GM12865 (cell line): ENCODE measurements at regions not wholly inside any gene's neighbourhood (a gene's known extent, or its start where the extent isn't known, plus 50 kb on each side); places are given as distances from the start of the nearest gene placed in this dataset.

ENCODE experiments used
- DNase-seq: peaks from one replicate; pipeline ENCODE4 v3.0.0; 2010; ENCODE audit warnings: low read depth
- H3K4me3 ChIP-seq: 2 replicates; pipeline ENCODE4 v1.5.1; 2011; ENCODE audit warnings: mild to moderate bottlenecking, low read depth, low read length, control low read depth
- CTCF ChIP-seq: IDR thresholded peaks from 2 replicates; pipeline ENCODE4 v1.5.1; 2011; ENCODE audit warnings: low read length, control low read depth, low read depth, inconsistent platforms; ENCODE audit not compliant: insufficient read depth; ENCODE audit errors: missing control alignments

DNA sequence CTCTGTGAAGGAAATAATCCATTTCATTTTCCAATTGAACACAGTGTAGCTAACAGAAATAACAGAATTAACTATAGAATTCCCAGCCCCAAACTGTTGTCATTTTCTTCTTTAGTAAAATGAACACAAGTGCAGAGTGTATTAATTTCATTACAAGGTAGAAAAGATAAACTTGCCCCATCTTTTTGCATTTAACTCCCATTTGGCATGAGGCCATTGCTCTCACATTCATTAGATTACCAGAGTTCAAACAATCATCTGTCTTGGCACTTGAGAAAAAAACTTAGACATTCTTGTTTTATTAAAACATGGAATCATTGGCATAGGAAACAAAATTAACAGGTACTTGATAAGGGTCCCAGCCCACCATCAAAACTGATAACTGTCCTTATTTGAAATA lies 821.5 kb upstream of the C9orf72 start:
- no peak for TF ChIP-seq CTCF
- H3K4me3 ChIP-seq, result no peak overlapping the region
- DNase-seq, result no peak

DNA sequence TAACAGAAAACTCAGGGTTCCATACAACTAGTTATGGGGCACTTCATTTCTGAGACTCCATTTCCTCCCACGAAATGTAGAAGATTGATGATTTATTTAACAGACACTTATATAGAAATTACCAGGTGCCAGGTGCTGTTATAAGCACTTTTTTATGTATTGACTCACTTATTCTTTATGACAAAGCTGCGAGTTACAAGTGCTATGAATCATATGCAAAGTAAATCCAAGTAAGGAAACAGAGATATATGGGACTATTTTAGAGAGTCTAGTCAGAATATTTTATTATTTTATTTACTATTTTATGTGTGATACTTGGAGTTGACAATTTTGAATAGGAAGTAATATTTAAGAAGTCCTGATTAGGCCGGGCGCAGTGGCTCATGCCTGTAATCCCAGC lies 822.8 kb upstream of the C9orf72 start:
- no peak for TF ChIP-seq CTCF
- DNase-seq, result no peak
- H3K4me3 ChIP-seq, result no peak overlapping the region

DNA sequence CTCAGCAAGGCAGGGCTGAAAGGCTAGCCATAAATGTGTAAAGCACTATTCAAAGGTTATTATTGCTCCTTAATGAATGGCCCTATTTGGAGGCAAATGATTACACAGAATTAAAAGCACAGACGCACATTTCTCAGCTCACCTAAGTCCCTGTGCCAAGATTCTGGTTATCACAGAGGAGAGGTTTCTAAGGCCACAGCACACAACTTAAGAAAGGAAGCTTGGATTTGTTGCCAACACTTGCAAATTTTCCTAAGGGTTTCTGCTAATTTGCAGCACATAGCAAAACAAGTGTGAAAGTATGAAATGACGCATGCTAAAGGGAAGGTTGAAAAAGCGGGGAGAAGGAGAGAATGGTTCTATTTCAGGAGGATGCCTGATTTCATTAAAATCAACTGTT lies 834.1 kb upstream of the C9orf72 start:
- no peak for TF ChIP-seq CTCF
- no peak for DNase-seq
- no peak overlapping the region for H3K4me3 ChIP-seq

GRCh38 chr9:28409919-28410318 lies 836.6 kb upstream of the C9orf72 start:
- no peak for TF ChIP-seq CTCF

DNA sequence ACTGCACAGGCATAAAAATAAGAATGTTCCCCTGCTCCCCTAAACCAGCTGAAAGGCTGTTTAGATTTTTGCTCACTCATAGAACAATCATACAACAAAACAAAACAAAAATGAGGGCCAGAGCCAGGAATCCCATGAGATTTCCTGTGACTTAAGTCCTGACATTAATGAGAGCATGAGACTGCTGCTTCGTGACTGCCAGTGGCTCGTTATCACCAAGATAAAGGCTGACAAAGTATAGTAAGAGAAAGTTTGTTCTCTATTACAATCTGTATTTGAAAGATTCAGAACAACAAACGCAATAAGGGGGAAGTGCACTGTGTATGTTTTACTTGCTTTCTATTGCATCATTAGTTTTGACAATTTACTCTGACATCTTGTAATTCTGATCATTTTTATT lies 837.1 kb upstream of the C9orf72 start:
- DNase-seq, result no peak
- TF ChIP-seq CTCF, result no peak
- H3K4me3 ChIP-seq, result no peak overlapping the region

More at GRCh38 chr9:28409919-28410318, 836.6 kb upstream of the C9orf72 start:
- no peak for DNase-seq
- no peak overlapping the region for H3K4me3 ChIP-seq

GRCh38 chr9:28413471-28413870 lies 840.2 kb upstream of the C9orf72 start:
- H3K4me3 ChIP-seq, result no peak overlapping the region
- no peak for DNase-seq
- no peak for TF ChIP-seq CTCF

DNA sequence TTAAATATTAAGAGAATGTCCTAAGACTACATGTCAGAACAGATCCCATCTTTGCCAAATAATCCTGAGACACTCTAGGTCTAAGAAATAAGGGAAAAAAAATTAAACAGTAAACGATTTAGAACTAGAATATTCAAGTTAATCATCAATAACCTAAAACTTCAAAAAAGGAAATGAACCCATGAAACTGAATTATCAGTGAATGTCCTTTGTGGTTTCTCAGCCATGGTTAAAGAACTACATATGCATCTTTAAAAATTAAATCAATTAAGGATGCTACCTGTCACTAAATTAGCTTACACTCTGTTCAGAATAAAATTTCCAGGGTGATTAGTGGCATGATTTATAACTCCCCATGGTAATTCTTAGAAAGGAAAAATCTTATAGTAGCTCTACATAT lies 850.0 kb upstream of the C9orf72 start:
- DNase-seq, result no peak
- no peak overlapping the region for H3K4me3 ChIP-seq
- no peak for TF ChIP-seq CTCF
